ENCODE measurements at regions not wholly inside any gene's neighbourhood (a gene's known extent, or its start where the extent isn't known, plus 50 kb on each side); places are given as distances from the start of the nearest gene placed in this dataset.
A peak's percentile ranks its signal among the peaks of the same experiment; 100 is the strongest.

DNA sequence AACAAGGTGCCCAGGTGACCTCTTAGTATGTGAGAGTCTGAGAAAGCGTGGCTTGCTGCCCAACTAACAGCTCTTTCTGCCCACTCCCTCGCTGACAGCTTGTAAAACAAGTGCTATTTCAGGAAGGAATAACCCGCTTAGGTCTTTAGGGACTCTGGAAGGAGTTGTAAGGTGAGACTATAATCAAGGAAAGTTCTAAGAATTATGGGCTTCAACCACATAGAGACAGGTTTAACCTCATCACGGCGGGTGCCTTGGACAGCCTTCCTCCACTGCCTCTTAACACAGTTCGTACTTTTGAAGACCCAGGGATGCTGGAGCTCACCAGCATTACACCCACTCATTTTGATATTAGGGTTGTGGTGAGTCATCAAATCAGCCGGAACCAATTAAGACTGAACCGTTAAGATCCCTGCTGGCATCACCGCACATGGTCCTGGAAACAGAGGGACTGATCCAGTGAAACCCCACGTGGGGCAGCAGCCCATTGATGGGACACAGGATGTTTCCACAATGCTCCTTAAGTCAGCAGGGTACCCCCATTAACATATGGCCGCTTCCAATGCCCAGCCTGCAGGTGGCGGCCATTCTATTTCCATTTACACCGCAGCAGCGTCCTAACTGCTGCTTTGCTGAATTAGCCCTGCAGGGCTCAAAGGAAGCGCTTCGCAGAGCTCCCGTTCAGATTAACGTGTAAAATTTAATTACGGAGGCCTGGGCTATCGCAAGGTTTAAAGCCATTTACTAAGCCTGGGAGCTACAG is 176.6 kb upstream of the SDK2 start:
- peaks cover 0 to 4% of the 10 kb centered on the region in 2 donors for H3K27me3 ChIP-seq
- H3K4me3 ChIP-seq = no peak overlapping the region

DNA sequence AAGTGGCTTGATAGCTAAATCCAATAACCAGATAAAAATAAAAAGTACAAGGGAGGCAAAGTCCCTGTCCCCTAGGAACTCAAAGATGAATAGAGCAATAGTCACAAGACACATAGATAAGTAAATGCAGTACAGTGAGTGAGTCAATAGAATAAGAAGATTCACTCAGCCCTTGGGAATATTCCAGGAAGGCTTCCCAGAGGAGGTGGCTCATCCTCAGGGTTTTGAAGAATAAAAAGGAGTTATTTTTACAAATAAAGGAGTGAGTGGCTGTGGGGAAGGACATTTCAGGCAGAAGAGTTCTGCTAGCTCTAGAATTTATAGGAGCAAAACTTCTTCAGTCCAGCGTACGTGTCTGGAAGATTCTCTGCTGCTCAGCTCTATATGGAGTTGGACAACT is 177.4 kb upstream of the SDK2 start:
- no peak overlapping the region for H3K27ac ChIP-seq
- 97 to 98% methylated on average over 2 of the region's 2 CpGs for WGBS, 2 donors
- no peaks in the 10 kb centered on the region for H3K4me1 ChIP-seq
- H3K36me3 ChIP-seq = no peaks in the 10 kb centered on the region
- no peaks in the 10 kb centered on the region for H3K9me3 ChIP-seq
- TF ChIP-seq, protein P1, sequence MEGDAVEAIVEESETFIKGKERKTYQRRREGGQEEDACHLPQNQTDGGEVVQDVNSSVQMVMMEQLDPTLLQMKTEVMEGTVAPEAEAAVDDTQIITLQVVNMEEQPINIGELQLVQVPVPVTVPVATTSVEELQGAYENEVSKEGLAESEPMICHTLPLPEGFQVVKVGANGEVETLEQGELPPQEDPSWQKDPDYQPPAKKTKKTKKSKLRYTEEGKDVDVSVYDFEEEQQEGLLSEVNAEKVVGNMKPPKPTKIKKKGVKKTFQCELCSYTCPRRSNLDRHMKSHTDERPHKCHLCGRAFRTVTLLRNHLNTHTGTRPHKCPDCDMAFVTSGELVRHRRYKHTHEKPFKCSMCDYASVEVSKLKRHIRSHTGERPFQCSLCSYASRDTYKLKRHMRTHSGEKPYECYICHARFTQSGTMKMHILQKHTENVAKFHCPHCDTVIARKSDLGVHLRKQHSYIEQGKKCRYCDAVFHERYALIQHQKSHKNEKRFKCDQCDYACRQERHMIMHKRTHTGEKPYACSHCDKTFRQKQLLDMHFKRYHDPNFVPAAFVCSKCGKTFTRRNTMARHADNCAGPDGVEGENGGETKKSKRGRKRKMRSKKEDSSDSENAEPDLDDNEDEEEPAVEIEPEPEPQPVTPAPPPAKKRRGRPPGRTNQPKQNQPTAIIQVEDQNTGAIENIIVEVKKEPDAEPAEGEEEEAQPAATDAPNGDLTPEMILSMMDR (IDR thresholded peaks at IDR 0.05) = no peak
- no peak for TF ChIP-seq POLR2A (IDR thresholded peaks at IDR 0.05)
- no peak for TF ChIP-seq EP300 (IDR thresholded peaks at IDR 0.05)
- DNase-seq (ENCODE audit: low spot score in 2 of 2) = no peak
- peaks cover 0 to 4% of the 10 kb centered on the region in 2 donors for H3K27me3 ChIP-seq
- no peak overlapping the region for H3K4me3 ChIP-seq

More for the DNA sequence above, 176.6 kb upstream of the SDK2 start:
- Histone ChIP-seq H3K4me1 (no peaks in the 10 kb centered on the region), H3K27ac (no peak overlapping the region), H3K9me3 (no peaks in the 10 kb centered on the region), H3K36me3 (no peaks in the 10 kb centered on the region)
- no peak for DNase-seq (ENCODE audit: low spot score in 2 of 2)
- WGBS, 2 donors = 21 to 26% methylated on average over 20 of the region's 20 CpGs
- TF ChIP-seq, protein P1 (IDR thresholded peaks at IDR 0.05) = peak in 2 of 5 experiments; percentile 8 to 28
- TF ChIP-seq POLR2A (IDR thresholded peaks at IDR 0.05) (no peak), EP300 (IDR thresholded peaks at IDR 0.05) (no peak)

DNA sequence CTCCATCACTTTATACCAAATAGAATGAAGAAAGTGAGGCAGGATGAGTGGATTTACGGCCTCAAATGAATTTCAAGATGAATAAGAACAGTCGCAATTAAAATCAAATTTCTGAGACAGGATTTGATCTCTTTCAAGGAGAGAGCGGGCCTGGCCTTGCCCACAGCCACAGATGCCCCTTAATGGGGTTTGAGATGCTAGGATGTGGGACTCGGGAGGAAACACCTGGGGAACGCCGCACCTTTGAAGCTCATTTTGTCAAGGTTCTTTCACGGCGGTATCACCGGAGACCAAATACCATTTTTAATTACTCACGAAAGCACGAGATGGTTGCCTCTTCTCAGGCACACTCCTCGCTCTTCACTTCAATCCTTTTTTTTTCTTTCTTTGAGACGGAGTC is 178.1 kb upstream of the SDK2 start:
- TF ChIP-seq POLR2A (IDR thresholded peaks at IDR 0.05) = no peak
- TF ChIP-seq, protein P1 (IDR thresholded peaks at IDR 0.05) = no peak
- TF ChIP-seq EP300 (IDR thresholded peaks at IDR 0.05) = no peak
- Histone ChIP-seq H3K4me1 (peaks cover 0 to 4% (median under 1%) of the 10 kb centered on the region in 4 donors), H3K27ac (no peak overlapping the region), H3K36me3 (no peaks in the 10 kb centered on the region), H3K4me3 (no peak overlapping the region), H3K27me3 (peaks cover 0 to 4% of the 10 kb centered on the region in 2 donors), H3K9me3 (no peaks in the 10 kb centered on the region)
- 88 to 91% methylated on average over 13 of the region's 13 CpGs for WGBS, 2 donors
- no peak for DNase-seq (ENCODE audit: low spot score in 2 of 2)

DNA sequence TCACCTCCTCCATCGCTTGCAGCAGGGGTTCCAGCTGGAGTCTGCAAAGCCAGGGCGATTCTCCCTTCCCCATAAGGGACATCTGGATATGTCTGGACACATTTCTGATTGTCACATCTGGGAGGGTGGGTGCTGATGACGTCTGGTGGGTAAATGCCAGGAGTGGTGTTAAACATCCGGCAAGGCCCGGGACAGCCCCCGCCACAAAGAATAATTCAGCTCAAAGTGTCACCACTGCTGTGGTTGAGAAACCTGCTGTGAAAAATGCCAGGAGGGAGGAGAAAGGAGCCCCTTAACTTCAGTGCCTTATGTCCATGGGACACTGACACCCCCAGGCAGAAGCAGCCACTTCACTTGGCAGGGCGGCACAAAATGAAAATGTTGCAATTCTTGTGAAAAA is 179.4 kb upstream of the SDK2 start:
- WGBS, 2 donors = 77 to 88% methylated on average over 7 of the region's 7 CpGs
- Histone ChIP-seq H3K4me1 (peaks cover 0 to 7% (median 2%) of the 10 kb centered on the region in 4 donors), H3K36me3 (no peaks in the 10 kb centered on the region), H3K27me3 (peaks cover 0 to 4% of the 10 kb centered on the region in 2 donors), H3K27ac (no peak overlapping the region), H3K9me3 (no peaks in the 10 kb centered on the region), H3K4me3 (no peak overlapping the region)
- TF ChIP-seq, protein P1 (IDR thresholded peaks at IDR 0.05) = no peak
- no peak for TF ChIP-seq EP300 (IDR thresholded peaks at IDR 0.05)
- no peak for TF ChIP-seq POLR2A (IDR thresholded peaks at IDR 0.05)
- no peak for DNase-seq (ENCODE audit: low spot score in 2 of 2)

DNA sequence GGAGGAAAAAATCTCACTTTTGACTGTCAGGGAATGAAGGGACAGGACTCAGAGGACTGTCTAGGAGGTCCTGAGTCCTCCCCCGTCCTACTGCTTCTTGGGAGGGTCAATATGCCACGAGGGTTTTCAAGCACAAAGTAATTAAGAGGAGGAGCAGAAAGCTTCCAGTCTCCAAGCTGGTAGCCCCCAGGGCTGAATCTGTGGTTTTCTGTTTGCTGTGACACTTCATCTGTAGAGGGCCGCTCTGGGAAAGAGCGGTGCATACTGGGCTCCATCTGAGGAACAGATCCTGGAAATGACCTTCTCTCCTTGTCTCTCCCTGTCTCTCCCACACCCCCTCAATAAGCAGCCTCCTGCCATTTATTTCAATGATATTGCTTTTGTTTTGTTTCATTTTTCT is 180.1 kb upstream of the SDK2 start:
- WGBS, 2 donors = 68 to 69% methylated on average over 4 of the region's 4 CpGs
- peaks cover 0 to 4% of the 10 kb centered on the region in 2 donors for H3K27me3 ChIP-seq
- TF ChIP-seq, protein P1 (IDR thresholded peaks at IDR 0.05) = no peak
- TF ChIP-seq POLR2A (IDR thresholded peaks at IDR 0.05) (no peak), EP300 (IDR thresholded peaks at IDR 0.05) (no peak)
- H3K9me3 ChIP-seq = no peaks in the 10 kb centered on the region
- no peak for DNase-seq (ENCODE audit: low spot score in 2 of 2)
- H3K4me3 ChIP-seq = no peak overlapping the region
- H3K36me3 ChIP-seq = no peaks in the 10 kb centered on the region
- peaks cover 0 to 7% (median 2%) of the 10 kb centered on the region in 4 donors for H3K4me1 ChIP-seq
- no peak overlapping the region for H3K27ac ChIP-seq

Measured in tibial nerve (tissue), 4 donors.